IMR-90 (cell line): ENCODE measurements at regions not wholly inside any gene's neighbourhood (a gene's known extent, or its start where the extent isn't known, plus 50 kb on each side); places are given as distances from the start of the nearest gene placed in this dataset.

Experiments
- CTCF ChIP-seq: conservative IDR thresholded peaks from 2 replicates; pipeline ENCODE4 v1.5.1; 2012; ENCODE audit warnings: mild to moderate bottlenecking, low read depth, low read length, improper control_type of control experiment
- POLR2A ChIP-seq: IDR thresholded peaks from 2 replicates; pipeline ENCODE4 v1.6.1; 2012; ENCODE audit warnings: mild to moderate bottlenecking, low read depth, low read length
- RAD21 ChIP-seq: IDR thresholded peaks from 2 replicates; pipeline ENCODE4 v1.6.1; 2012; ENCODE audit warnings: low read length, improper control_type of control experiment

- TF ChIP-seq CTCF: no peak
- TF ChIP-seq POLR2A: no peak
- TF ChIP-seq RAD21: no peak
Measured at GRCh38 chr10:60706146-60706545, 72.1 kb upstream of the CDK1 start.
